Nephron (organoid): ENCODE measurements at regions not wholly inside any gene's neighbourhood (a gene's known extent, or its start where the extent isn't known, plus 50 kb on each side); places are given as distances from the start of the nearest gene placed in this dataset.

Source experiments
- H3K27ac Mint-ChIP-seq, 3 experiments: 2 replicates each; pipeline ENCODE4 v1.8.0; 2020; ENCODE audit warnings: mixed read lengths in 3 of 3, mild to moderate bottlenecking in 2 of 3, moderate library complexity in 1 of 3
- H3K27me3 Mint-ChIP-seq: 2 replicates; pipeline ENCODE4 v1.8.0; 2021; ENCODE audit warnings: low read depth, mild to moderate bottlenecking, moderate library complexity, mixed read lengths
- H3K36me3 Mint-ChIP-seq: 2 replicates; pipeline ENCODE4 v1.8.0; 2020; ENCODE audit warnings: low read depth, mixed read lengths
- H3K4me1 Mint-ChIP-seq: 2 replicates; pipeline ENCODE4 v1.8.0; 2020; ENCODE audit warnings: mixed read lengths
- H3K4me3 Mint-ChIP-seq, 3 experiments: 2 replicates each; pipeline ENCODE4 v1.8.0; 2020; ENCODE audit warnings: mild to moderate bottlenecking in 3 of 3, mixed read lengths in 3 of 3, moderate library complexity in 2 of 3
- H3K9me3 Mint-ChIP-seq: 2 replicates; pipeline ENCODE4 v1.8.0; 2020; ENCODE audit warnings: mixed read lengths
- CTCF ChIP-seq, 3 experiments: fragments of 200-600 bp; sonication (generic); IDR thresholded peaks; one replicate each; pipeline ENCODE4 v1.5.0; 2021; ENCODE audit warnings: antibody characterized with exemption in 3 of 3; ENCODE audit not compliant: unreplicated experiment in 3 of 3

GRCh38 chr15:69573815-69574475 is 121.3 kb downstream of the RPLP1 start:
- Mint-ChIP-seq H3K9me3 (no peaks in the 10 kb centered on the region), H3K4me1 (peaks cover 4% of the 10 kb centered on the region)

GRCh38 chr15:69574506-69574905 is 121.9 kb downstream of the RPLP1 start:
- Mint-ChIP-seq H3K4me1 (peaks cover 4% of the 10 kb centered on the region), H3K9me3 (no peaks in the 10 kb centered on the region), H3K27ac (no peak overlapping the region), H3K4me3 (no peak overlapping the region), H3K27me3 (peaks cover 49% of the 10 kb centered on the region), H3K36me3 (no peaks in the 10 kb centered on the region)
- TF ChIP-seq CTCF (IDR thresholded peaks at IDR 0.05; ENCODE audit: unreplicated experiment in 3 of 3): no peak

More at GRCh38 chr15:69573815-69574475, 121.3 kb downstream of the RPLP1 start:
- H3K4me3 Mint-ChIP-seq: no peak overlapping the region
- no peak overlapping the region for H3K27ac Mint-ChIP-seq
- TF ChIP-seq CTCF (IDR thresholded peaks at IDR 0.05; ENCODE audit: unreplicated experiment in 3 of 3): no peak
- no peaks in the 10 kb centered on the region for H3K36me3 Mint-ChIP-seq
- peaks cover 44% of the 10 kb centered on the region for H3K27me3 Mint-ChIP-seq

GRCh38 chr15:69575387-69575786 is 122.8 kb downstream of the RPLP1 start:
- no peaks in the 10 kb centered on the region for H3K36me3 Mint-ChIP-seq
- no peak overlapping the region for H3K4me3 Mint-ChIP-seq
- H3K27ac Mint-ChIP-seq: no peak overlapping the region
- peaks cover 4% of the 10 kb centered on the region for H3K4me1 Mint-ChIP-seq
- no peak for TF ChIP-seq CTCF (IDR thresholded peaks at IDR 0.05; ENCODE audit: unreplicated experiment in 3 of 3)
- H3K9me3 Mint-ChIP-seq: no peaks in the 10 kb centered on the region
- peaks cover 55% of the 10 kb centered on the region for H3K27me3 Mint-ChIP-seq

GRCh38 chr15:69576035-69576526 is 123.5 kb downstream of the RPLP1 start:
- H3K4me1 Mint-ChIP-seq: peaks cover 4% of the 10 kb centered on the region
- no peaks in the 10 kb centered on the region for H3K36me3 Mint-ChIP-seq
- peak; percentile 54 to 58 (median 55) for TF ChIP-seq CTCF (IDR thresholded peaks at IDR 0.05; ENCODE audit: unreplicated experiment in 3 of 3)
- H3K27ac Mint-ChIP-seq: no peak overlapping the region
- H3K27me3 Mint-ChIP-seq: peaks cover 62% of the 10 kb centered on the region
- H3K4me3 Mint-ChIP-seq: no peak overlapping the region
- no peaks in the 10 kb centered on the region for H3K9me3 Mint-ChIP-seq

- H3K4me1 Mint-ChIP-seq: peaks cover 4% of the 10 kb centered on the region
- H3K27me3 Mint-ChIP-seq: peaks cover 70% of the 10 kb centered on the region
- no peaks in the 10 kb centered on the region for H3K9me3 Mint-ChIP-seq
- H3K36me3 Mint-ChIP-seq: no peaks in the 10 kb centered on the region
- H3K27ac Mint-ChIP-seq: no peak overlapping the region
- no peak for TF ChIP-seq CTCF (IDR thresholded peaks at IDR 0.05; ENCODE audit: unreplicated experiment in 3 of 3)
- no peak overlapping the region for H3K4me3 Mint-ChIP-seq
These were observed 124.3 kb downstream of the RPLP1 start for GRCh38 chr15:69576948-69577351.

- H3K27me3 Mint-ChIP-seq: peaks cover 68% of the 10 kb centered on the region
- H3K4me3 Mint-ChIP-seq: no peak overlapping the region
- no peaks in the 10 kb centered on the region for H3K9me3 Mint-ChIP-seq
- no peak for TF ChIP-seq CTCF (IDR thresholded peaks at IDR 0.05; ENCODE audit: unreplicated experiment in 3 of 3)
- H3K36me3 Mint-ChIP-seq: no peaks in the 10 kb centered on the region
- no peak overlapping the region for H3K27ac Mint-ChIP-seq
- H3K4me1 Mint-ChIP-seq: peaks cover 4% of the 10 kb centered on the region
These were observed 124.8 kb downstream of the RPLP1 start for GRCh38 chr15:69577397-69577796.
